GM18511 (cell line): ENCODE measurements at regions not wholly inside any gene's neighbourhood (a gene's known extent, or its start where the extent isn't known, plus 50 kb on each side); places are given as distances from the start of the nearest gene placed in this dataset.
"Not testable (repeated sequence)": the region's sequence is repeated elsewhere in the genome, so short reads cannot be mapped to it uniquely, and the experiment has no call there.

Experiments
- ATAC-seq: cut with Tn5 transposase; IDR thresholded peaks from one replicate; pipeline ENCODE4 v1.9.1; 2021; ENCODE audit warnings: mild to moderate bottlenecking, moderate library complexity; ENCODE audit not compliant: unreplicated experiment

- no peak for ATAC-seq
These were observed 1293.9 kb downstream of the PLA2G4A start for GRCh38 chr1:188122646-188123045.

GRCh38 chr1:188127507-188127906 is 1298.8 kb downstream of the PLA2G4A start:
- ATAC-seq: no peak

GRCh38 chr1:188128761-188129160 is 1300.0 kb downstream of the PLA2G4A start:
- ATAC-seq: no peak

GRCh38 chr1:188129856-188130838 is 1301.4 kb downstream of the PLA2G4A start:
- no peak for ATAC-seq

GRCh38 chr1:188137221-188137620 is 1308.5 kb downstream of the PLA2G4A start:
- no peak for ATAC-seq

GRCh38 chr1:188140958-188141357 is 1312.2 kb downstream of the PLA2G4A start:
- ATAC-seq: no peak

- no peak for ATAC-seq
These were observed 1325.4 kb downstream of the PLA2G4A start for GRCh38 chr1:188154196-188154595.

GRCh38 chr1:188154761-188155160 is 1326.0 kb downstream of the PLA2G4A start:
- no peak for ATAC-seq

- ATAC-seq: no peak
These were observed 1326.5 kb downstream of the PLA2G4A start for GRCh38 chr1:188155261-188155660.

- ATAC-seq: no peak
These were observed 1335.7 kb downstream of the PLA2G4A start for GRCh38 chr1:188164459-188164858.

- ATAC-seq: no peak
These were observed 1337.9 kb downstream of the PLA2G4A start for GRCh38 chr1:188166654-188167053.

- no peak for ATAC-seq
These were observed 1341.2 kb downstream of the PLA2G4A start for GRCh38 chr1:188169971-188170370.

GRCh38 chr1:188170411-188170810 is 1341.7 kb downstream of the PLA2G4A start:
- ATAC-seq: no peak

- no peak for ATAC-seq
These were observed 1342.2 kb downstream of the PLA2G4A start for GRCh38 chr1:188170935-188171334.

- not testable (repeated sequence) for ATAC-seq
These were observed 1353.3 kb downstream of the PLA2G4A start for GRCh38 chr1:188182063-188182462.

- ATAC-seq: no peak
These were observed 1359.6 kb downstream of the PLA2G4A start for GRCh38 chr1:188188317-188188716.

GRCh38 chr1:188194916-188195315 is 1366.2 kb downstream of the PLA2G4A start:
- no peak for ATAC-seq

- ATAC-seq: no peak
These were observed 1389.5 kb downstream of the PLA2G4A start for GRCh38 chr1:188218289-188218688.

GRCh38 chr1:188220051-188220450 is 1391.3 kb downstream of the PLA2G4A start:
- no peak for ATAC-seq

- no peak for ATAC-seq
These were observed 1395.5 kb downstream of the PLA2G4A start for GRCh38 chr1:188224263-188224662.

- ATAC-seq: no peak
These were observed 1397.2 kb downstream of the PLA2G4A start for GRCh38 chr1:188225975-188226374.

- ATAC-seq: no peak
These were observed 1399.9 kb downstream of the PLA2G4A start for GRCh38 chr1:188228623-188229022.
